ENCODE measurements at regions not wholly inside any gene's neighbourhood (a gene's known extent, or its start where the extent isn't known, plus 50 kb on each side); places are given as distances from the start of the nearest gene placed in this dataset.
"Not testable (repeated sequence)": the region's sequence is repeated elsewhere in the genome, so short reads cannot be mapped to it uniquely, and the experiment has no call there.

DNA sequence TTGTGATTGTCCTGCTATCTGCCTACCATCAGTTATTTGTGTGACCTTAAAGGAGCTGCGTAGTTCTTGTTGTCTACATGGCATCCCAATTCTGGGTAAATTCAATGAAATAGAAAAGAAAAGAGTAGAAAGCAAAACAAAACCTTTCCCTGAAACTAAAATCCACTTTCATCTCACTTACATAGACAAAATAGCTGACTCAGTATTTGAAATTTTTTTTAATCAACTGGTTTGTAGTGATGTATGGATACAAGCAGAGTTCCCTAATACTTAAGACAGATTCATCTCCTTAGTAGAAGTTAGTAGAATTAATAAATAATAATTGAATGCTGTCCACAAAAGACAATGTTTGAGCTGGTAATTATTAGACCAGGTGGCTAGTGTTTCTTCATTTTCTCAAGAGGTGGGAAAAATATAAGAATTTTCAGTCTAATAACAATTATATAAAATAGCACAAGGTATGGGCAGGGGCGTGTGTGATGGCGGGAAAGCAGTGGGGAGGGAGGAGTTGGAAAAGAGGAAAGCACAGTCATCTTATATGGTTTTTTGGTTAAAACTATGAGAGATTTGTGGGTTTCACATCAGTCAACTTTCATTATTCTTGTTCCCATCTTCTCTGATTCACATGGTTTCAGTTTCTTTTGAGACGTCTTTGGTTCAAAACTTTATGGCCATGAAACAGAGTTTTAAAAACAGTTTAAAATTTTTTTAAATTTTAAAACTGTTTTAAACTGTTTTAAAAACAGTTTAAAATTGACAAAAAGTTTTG is 275.2 kb downstream of the SPRY1 start:
- no peak for DNase-seq

- DNase-seq: no peak
These were observed 276.4 kb downstream of the SPRY1 start for GRCh38 chr4:123672987-123673386.

- DNase-seq: no peak
These were observed 277.4 kb downstream of the SPRY1 start for GRCh38 chr4:123673971-123674370.

DNA sequence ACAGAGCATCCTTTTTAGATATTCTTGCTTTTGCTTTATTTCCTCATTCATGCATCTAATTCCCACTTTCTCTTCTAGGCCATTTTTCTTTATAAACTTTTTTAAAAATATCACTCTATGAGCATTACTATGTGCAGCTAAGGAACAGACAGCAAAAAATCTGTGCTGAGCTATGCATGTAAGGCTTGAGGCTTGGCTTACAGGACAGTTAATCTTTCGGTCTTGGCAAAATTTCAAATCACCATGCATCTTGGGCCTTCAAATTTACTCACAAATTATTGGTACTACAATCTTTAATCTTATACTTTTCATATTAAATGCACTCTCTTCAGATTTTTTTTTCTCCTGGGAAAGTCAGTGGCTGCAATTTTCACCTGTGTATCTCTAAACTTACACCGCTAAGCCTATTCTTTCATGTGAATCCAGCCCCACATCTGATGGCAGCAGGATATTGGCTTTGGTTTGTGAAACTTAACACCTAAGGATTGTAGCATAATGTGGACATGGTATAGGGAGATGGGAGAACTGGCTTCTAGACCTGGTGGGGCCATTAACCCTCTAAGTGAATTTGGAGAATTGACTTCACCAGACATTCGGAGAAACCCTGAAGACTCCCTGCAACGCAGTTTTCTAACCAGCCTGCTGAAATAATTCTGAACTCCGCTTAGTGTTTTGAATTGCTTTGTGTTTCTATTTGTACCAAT is 278.3 kb downstream of the SPRY1 start:
- no peak for DNase-seq

DNA sequence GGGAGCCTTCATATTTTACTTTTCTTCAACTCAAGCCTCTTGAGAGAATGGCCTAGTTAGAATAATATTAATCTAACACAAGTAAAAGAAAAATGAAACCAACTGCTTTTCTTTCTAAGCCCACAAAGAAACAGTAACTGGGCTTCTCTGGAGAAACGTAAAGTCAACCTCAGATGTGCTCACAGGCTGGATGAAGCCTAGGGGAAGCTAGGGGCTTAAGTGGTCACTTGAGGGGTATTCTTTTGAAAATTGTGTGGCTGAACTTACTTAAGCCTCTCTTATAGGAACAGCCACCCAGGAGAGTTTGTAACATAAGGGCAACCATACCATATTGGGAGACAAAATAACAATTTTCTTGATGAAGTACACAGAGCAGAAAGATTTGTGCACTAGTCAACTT is 279.0 kb downstream of the SPRY1 start:
- no peak for DNase-seq

- no peak for DNase-seq
These were observed 279.7 kb downstream of the SPRY1 start for GRCh38 chr4:123676071-123676889.

DNA sequence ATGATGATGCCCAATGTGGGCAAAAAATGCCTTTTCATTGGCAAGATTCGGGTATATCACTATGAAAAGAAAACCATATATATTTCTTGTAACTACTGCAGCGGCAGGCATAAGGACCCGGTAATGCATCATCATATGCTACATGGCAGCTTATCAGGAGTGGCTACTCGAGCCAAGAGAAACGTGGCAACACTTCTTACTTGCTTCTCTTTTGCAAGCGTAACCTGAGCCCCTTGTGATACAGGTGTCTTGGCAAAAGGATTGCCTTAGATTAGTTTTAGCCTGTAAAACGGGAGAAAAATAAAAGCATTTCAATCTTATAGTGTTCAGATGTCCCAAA is 280.3 kb downstream of the SPRY1 start:
- DNase-seq: no peak

DNA sequence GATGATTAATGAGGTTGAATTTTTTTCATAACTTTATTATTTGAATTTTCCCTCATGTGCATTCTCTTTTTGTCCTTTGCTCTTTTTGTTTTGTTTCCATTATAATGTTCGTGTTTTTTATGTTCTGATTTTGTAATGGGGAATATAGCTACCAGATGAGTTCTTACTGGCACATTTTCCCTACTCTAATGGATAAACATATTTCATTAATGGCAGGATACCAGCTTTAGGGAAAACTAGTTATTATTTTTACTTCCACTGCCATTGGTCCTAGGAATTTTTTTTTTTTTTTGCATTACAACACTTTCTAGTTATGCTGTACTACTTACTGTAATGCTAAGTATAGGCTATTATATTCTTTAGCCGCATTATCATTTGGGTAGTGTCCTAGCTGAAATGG is 286.3 kb downstream of the SPRY1 start:
- DNase-seq: no peak

- not testable (repeated sequence) for DNase-seq
These were observed 288.3 kb downstream of the SPRY1 start for GRCh38 chr4:123684937-123685336.

DNA sequence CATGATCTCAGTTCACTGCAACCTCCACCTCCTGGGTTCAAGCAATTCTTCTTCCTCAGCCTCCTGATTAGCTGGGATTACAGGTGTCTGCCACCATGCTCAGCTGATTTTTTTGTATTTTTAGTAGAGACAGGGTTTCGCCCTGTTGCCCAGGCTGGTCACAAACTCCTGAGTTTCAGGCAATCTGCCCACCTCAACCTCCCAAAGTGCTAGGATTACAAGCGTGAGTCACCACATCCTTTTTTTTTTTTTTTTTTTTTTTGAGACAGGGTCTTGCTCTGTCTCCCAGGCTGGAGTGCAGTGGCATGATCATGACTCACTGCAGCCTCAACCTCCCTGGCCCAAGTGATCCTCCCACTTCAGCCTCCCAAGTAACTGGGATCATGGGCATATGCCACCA is 298.9 kb downstream of the SPRY1 start:
- not testable (repeated sequence) for DNase-seq

DNA sequence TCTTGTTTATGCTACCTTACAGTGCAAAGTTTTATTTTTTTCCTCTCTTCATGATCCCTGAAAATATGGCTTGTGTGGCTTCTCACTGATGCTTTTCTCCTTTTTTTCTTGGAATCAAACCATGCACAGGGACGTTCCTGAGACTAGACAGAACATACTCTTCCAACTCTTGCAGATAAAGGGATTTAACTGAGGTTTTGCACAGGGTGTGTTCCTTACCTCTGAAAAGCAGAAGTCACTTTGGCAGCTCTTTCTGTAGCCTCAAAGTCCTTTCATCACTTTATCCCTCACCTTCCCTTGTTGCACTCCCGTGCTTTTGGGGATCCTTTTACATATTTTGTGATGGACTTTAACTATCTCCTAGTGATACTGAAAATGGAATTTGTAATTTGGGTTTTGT is 300.1 kb downstream of the SPRY1 start:
- DNase-seq: no peak

DNA sequence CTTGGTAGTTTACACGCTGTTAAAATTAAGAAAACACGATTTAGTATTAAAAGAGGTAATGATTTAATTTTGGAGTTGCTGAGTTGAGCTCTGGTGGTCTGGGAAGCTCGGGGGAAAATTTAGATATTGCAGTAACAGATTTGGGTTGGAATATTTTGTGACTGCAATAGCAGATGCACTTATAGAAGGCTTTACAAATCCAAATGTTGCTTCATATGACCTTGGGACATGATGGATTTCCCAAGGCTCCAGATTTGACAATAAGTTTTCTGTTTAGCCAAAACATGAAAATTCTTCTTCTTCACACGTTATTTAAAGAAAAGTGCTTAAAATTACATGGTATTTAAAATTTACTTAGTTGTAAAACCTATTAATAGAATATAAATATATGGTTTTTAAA is 302.0 kb downstream of the SPRY1 start:
- no peak for DNase-seq

DNA sequence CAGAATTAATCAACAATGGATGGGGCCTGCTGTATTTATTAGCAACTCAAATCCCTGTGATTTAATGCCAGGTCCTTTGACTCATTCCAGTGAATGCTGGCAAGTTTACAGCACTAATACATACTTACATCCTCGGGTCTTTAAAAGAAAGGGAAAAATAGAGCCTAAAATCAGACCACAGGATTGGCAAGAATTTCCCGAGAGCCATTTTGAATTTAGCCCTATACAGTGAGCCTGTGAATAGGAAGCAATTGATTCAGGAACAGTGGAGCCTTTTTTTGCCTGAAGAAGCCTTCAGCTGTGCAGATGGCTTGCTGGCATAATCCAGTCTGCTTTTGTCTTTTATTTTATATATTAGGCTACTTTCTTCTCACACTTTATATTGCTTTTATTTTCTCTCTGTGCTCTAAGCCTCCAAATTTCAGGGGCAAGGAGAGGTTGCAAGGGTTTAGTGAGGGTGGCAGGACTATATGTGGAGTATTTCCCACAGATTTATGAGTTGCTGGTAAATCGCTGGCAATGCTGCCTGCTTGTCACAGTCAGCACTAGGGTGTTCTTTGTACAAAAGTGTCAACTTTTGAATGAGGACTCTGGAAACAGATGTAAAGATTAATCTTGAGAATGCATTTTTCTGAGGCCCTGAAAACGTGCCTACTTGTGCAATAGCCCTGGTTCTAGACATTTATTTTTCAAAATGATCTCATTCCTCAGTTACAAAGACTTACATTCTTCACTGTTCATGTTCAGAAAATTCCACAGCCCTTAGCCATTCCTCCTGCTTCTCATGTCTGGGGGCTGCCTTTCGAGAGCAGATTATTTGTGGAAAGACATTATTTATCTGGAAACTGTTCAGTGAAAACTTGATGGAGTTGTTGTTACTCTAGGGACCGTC is 303.5 kb downstream of the SPRY1 start:
- DNase-seq: peak in 13 of 51 donors; percentile 0 to 54 (median 4)

- DNase-seq: no peak
These were observed 304.6 kb downstream of the SPRY1 start for GRCh38 chr4:123701131-123701575.

DNA sequence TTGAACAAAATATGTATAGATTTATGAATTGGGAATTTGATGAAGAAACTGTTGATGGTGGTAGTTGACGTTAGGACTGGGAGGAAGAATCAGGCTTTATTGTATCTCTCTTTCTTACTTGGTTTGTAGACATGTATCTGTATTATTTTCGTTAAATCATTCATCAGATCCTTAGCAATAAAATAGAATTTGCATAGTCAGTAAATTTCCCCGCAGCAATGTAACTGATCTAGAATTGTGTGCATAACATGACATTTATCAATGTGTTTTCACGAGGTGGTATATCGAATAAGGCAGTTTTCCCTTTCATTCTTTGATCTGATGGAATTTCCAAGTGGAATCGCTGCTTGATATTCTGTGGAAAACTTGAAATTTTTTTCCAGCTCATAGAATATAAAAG is 308.8 kb downstream of the SPRY1 start:
- DNase-seq: no peak

DNA sequence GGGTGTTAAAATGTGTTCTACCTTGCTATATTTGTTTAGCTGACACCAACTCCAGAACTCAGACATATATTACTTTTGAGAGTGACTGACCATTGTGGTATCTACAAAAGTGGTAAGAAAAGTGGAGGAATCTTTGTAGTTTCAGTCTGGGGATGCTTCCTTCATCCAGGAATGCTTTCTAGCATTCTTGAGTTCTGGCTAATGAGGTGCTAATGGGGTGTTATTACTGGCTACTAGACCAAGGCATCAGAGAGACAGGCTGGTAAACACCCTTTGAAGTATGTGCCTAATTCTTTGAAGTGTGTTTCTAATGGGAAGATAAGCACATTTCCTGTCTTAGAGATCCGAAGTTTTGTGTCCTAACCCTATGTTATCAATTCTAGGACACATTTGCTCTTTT is 310.4 kb downstream of the SPRY1 start:
- DNase-seq: no peak

DNA sequence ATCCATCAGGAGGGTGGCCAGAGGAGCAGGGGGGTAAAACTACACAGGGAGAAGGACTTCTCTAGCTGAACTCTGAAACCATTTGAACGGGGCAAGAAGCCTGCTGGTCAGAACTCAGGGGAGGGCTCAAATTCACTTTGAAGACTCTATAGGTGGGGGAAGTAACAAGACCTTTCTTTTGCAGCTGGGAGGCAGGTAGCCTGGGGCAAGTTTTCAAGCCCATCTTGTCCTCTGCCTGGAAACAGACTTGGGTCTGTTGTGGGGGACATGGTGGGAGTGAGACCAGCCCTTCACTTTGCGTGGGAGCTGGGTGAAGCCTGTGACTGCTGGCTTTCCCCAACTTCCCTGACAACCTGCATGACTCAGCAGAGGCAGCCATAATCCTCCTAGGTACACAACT is 312.3 kb downstream of the SPRY1 start:
- DNase-seq: no peak

- no peak for DNase-seq
These were observed 312.7 kb downstream of the SPRY1 start for GRCh38 chr4:123709336-123709735.

DNA sequence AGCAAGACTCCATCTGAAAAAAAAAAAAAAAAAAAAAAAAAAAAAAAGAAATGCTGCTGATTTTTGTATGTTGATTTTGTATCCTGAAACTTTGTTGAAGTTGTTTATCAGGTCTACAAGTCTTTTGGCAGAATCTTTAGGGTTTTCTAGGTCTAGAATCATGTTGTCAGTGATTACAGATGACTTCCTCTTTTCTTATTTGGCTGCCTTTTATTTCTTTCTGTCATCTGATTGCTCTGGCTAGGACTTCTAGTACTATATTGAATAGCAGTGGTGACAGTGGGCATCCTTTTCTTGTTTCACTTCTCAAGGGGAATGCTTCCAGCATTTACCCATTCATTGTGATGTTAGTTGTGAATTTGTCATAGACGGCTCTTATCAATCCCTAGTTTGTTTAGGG is 334.4 kb downstream of the SPRY1 start:
- DNase-seq: no peak

DNA sequence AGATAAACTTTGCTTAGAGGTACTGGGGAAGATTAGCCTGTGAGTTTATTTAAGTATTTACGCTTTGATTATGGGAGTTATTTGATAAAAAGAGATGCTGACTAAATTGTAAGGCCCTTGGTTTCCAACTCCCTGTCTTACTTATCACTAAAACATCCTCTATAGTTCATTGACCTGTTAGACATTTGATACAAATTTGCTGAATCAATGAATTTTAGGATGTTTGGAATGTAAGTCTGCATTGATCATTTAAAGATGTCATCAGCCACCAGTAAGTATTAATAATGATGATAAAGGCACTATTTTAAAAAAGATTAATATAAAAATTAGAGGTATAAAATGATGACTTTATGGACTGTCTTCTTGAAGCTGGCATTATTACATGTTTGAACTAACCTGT is 340.6 kb downstream of the SPRY1 start:
- no peak for DNase-seq

DNA sequence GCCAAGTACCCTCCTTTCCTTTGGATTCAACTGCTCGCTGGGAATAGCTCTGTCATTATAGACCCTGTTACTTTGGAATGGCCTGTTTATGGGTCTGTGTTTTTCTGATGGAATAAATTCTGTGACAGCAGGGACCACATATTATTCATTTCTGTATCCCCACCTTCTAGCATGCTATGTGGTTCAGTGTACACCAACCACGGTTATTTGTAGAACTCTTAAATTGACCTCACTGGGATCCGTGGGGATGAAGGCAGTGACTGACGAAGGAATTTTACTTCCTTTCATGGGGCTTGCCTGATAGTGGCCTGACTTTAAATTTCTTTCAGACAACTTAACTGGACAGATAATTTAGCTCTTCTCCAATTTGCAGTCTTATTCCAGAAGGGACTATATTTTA is 343.2 kb downstream of the SPRY1 start:
- no peak for DNase-seq

All from hypothalamus (tissue), 51 donors.